HEK293T (cell line): ENCODE measurements at regions not wholly inside any gene's neighbourhood (a gene's known extent, or its start where the extent isn't known, plus 50 kb on each side); places are given as distances from the start of the nearest gene placed in this dataset.

Experiments used
- ARNT ChIP-seq: fragments of 450-650 bp; IDR thresholded peaks from 2 replicates; pipeline ENCODE4 v1.6.1; 2017; ENCODE audit warnings: mild to moderate bottlenecking
- BHLHE40 ChIP-seq: fragments of 450-650 bp; IDR thresholded peaks from 2 replicates; pipeline ENCODE4 v1.6.1; 2016; ENCODE audit warnings: mild to moderate bottlenecking, moderate library complexity, borderline replicate concordance
- FOXA1 ChIP-seq: fragments of 450-650 bp; IDR thresholded peaks from 2 replicates; pipeline ENCODE4 v1.6.1; 2016; ENCODE audit warnings: mild to moderate bottlenecking
- FOXK2 ChIP-seq: fragments of 450-650 bp; IDR thresholded peaks from 2 replicates; pipeline ENCODE4 v1.6.1; 2016; ENCODE audit warnings: mild to moderate bottlenecking
- FOXM1 ChIP-seq: fragments of 450-650 bp; IDR thresholded peaks from 2 replicates; pipeline ENCODE4 v1.6.1; 2017; ENCODE audit warnings: mild to moderate bottlenecking, borderline replicate concordance
- HDGF ChIP-seq: fragments of 450-650 bp; IDR thresholded peaks from 2 replicates; pipeline ENCODE4 v1.6.1; 2017; ENCODE audit warnings: antibody characterized with exemption, borderline replicate concordance
- NFRKB ChIP-seq: fragments of 450-650 bp; IDR thresholded peaks from 2 replicates; pipeline ENCODE4 v1.6.1; 2016; ENCODE audit warnings: mild to moderate bottlenecking, moderate library complexity
- PKNOX1 ChIP-seq: fragments of 450-650 bp; IDR thresholded peaks from 2 replicates; pipeline ENCODE4 v1.6.1; 2016
- SP1 ChIP-seq: fragments of 450-650 bp; IDR thresholded peaks from 2 replicates; pipeline ENCODE4 v1.6.1; 2017
- SUZ12 ChIP-seq: fragments of 450-650 bp; IDR thresholded peaks from 2 replicates; pipeline ENCODE4 v1.6.1; 2016; ENCODE audit warnings: mild to moderate bottlenecking
- TARDBP ChIP-seq: fragments of 450-650 bp; IDR thresholded peaks from 2 replicates; pipeline ENCODE4 v1.6.1; 2016

GRCh38 chr15:81723701-81724100, 322.1 kb downstream of the MEX3B start:
- no peak for TF ChIP-seq ARNT
- TF ChIP-seq PKNOX1 = no peak
- TF ChIP-seq SP1 = no peak
- TF ChIP-seq BHLHE40 = no peak
- no peak for TF ChIP-seq FOXA1
- TF ChIP-seq FOXK2 = no peak
- no peak for TF ChIP-seq TARDBP
- TF ChIP-seq NFRKB = no peak
- no peak for TF ChIP-seq SUZ12
- no peak for TF ChIP-seq FOXM1
- no peak for TF ChIP-seq HDGF
